GM19455 (cell line): ENCODE measurements at regions not wholly inside any gene's neighbourhood (a gene's known extent, or its start where the extent isn't known, plus 50 kb on each side); places are given as distances from the start of the nearest gene placed in this dataset.
"Not testable (repeated sequence)": the region's sequence is repeated elsewhere in the genome, so short reads cannot be mapped to it uniquely, and the experiment has no call there.

ENCODE experiments used
- ATAC-seq: cut with Tn5 transposase; IDR thresholded peaks from one replicate; pipeline ENCODE4 v1.9.1; 2021; ENCODE audit not compliant: unreplicated experiment

DNA sequence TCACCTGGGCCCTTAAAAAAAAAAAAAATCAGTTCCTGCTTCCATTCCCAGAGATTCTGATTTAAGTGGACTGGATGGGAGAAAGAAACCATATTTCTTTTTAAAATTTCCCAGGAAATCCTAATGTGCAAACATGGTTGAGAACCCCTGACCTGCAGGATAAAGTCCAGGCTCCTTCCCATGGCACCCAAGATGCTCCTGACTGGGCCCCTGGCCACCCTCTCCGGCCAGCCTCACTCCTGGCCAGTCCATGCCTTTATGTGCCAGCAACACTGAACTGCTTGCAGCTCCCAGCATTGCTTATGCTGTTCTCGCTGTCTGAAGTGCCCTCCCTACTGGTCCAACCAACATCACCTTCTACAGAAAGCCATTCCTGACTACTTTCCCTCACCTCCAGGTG, 93.9 kb downstream of the TEX35 start:
- no peak for ATAC-seq

GRCh38 chr1:178607718-178608408, 95.0 kb downstream of the TEX35 start:
- ATAC-seq: peak; percentile 40

DNA sequence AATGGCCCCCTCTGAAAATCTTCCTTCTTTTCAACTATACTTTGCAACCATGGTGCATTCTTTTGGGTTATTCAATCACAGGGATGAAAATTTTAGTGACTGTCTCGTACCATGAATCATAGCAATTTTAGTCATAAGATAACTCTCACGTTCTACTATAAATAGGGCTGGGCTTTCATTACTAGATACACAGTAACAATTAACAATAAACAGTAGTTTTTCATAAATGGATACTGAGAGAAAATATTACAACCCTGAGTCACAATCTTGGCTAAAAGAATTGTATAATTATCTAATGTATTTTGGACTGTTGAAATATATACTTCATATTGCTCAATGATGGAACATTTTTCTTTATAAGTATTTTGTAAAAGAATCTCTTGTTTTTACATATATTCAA, 96.1 kb downstream of the TEX35 start:
- no peak for ATAC-seq

DNA sequence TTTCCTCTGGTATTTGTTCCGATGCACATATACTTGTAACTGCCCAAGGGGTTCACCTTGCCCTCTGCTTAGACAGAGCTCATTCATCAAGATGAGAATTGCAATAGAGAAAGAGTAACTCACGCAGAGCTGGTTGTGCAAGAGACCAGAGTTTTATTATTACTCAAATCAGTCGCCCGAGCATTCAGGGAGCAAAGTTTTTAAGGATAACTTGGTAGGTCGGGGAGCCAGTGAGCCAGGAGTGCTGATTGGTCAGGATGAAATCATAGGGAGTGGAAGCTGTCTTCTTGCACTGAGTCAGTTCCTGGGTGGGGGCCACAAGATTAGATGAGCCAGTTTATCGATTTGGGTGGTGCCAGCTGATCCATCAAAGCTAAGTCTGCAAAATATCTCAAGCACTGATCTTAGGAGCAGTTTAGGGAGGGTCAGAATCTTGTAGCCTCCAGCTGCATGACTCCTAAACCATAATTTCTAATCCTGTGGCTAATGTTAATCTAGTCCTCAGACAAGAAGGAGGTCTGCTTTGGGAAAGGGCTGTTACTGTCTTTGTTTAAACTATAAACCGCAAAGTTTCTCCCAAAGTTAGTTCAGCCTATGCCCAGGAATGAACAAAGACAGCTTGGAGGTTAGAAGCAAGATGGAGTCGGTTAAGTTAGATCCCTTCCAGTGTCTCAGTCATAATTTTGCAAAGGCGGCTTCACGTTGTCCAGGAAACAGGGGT, 97.9 kb downstream of the TEX35 start:
- ATAC-seq: not testable (repeated sequence)

- no peak for ATAC-seq
These were observed 99.4 kb downstream of the TEX35 start for GRCh38 chr1:178612261-178612660.

DNA sequence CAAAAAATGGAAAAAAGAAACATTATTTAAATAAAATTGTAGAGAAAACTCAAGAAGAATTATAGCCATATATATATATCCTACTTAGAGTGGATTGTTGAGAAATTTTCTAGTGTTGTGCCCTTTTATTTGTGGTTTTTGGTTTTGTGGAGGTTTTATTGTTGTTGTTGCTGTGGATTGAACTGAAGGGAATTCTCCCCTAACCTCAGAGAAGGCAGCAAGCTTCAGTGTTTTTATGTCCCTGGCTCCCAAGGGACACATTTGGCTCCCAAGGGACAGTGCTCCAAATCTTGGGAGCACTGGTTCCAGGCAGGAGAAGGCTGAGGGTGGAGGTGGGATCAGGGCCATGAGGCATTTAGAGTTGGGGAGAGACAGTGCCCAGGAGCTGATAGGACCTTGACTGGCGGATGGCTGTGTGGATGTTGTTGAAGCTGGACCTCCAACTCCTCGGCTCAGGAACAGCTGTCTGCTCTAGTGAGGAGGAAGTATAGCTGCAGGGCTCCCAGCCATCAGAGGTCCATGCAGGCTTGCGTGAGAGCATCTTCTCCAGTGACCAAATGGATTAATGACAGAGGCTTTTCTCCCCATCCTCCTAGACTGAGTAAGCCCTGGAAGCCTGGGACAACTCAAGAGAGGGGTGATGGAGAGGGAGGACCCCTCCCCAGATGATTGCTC, 100.5 kb downstream of the TEX35 start:
- no peak for ATAC-seq

GRCh38 chr1:178614286-178614685, 101.4 kb downstream of the TEX35 start:
- no peak for ATAC-seq

DNA sequence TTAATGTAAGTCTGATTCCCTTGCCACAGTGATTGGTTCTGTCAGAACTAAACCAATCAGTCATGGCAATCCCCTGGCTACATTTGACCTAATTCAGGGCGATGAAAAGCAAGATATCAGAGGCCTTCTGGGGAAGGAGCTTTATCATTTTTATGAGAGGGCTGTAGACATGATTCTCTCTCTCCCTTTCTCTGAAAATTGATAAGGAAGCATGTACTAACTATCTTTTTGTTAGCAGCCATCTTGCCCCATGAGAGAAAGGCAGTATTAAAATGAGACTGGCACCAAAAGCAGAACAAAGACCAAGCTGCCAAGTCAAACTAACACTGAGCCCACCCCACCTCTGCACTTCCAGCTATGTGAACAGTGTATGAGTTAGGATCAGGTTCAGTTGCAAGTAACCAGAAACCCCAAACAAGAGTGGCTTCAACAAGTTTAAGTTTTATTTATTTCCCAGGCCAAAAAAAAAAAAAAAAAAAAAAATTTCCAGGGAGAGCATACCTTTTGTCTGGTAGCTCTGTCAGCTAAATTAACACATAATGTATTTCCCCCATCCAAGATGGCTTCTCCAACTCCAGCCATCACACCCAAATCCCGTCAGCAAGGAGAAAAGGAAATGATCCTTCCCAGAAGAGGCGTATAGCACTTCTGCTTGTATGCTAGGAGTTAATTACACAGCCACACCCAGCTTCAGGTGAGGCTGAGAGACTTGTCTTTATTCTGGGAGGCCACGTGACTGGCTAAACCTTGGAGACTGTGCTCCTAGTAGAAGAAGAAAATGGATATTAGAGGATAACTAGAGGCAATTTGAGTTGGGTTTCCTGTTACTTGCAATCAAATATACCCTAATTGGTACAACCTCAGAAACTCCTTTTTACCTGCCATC, 105.8 kb upstream of the RALGPS2 start:
- ATAC-seq: no peak

- ATAC-seq: no peak
These were observed 104.2 kb upstream of the RALGPS2 start for GRCh38 chr1:178620584-178621475.

- ATAC-seq: no peak
These were observed 103.2 kb upstream of the RALGPS2 start for GRCh38 chr1:178621822-178622221.

DNA sequence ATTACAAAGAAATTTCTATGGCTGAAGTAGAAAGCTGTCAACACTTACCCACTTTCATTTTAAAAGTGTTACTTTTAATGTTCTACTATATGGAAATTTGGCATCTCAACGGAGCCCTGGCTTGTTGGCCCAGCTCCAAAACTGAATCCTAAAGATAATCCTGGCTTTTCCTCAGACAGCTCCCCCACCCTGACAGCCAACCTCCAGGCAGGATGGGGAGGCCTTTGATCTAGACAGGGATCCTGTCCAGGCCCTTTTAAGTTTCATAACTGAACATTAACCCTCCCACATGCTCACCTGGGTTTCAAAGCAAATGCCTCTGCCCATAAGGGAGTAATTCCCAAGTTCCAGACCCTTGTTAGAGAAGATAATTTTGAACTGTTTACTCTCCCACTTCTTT, 99.3 kb upstream of the RALGPS2 start:
- no peak for ATAC-seq

DNA sequence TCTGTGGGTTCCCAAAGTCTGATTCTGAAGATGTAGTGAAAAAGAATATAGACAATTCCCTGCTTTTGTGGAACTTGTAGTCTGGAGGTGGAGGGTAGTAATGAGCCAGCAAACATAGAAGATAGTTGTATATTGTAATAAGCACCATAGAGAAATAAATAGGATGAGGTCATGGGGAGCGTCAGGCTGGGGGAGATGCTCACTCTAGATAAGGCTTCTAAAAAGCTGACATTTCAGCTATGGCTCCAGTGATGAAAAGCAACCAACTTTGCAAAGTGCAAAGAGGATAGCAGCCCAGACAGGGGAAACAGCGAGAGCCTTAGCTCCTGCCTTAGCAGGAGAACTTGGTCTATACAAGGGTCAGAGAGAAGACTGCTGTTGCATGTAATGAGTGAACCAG, 98.0 kb upstream of the RALGPS2 start:
- no peak for ATAC-seq

DNA sequence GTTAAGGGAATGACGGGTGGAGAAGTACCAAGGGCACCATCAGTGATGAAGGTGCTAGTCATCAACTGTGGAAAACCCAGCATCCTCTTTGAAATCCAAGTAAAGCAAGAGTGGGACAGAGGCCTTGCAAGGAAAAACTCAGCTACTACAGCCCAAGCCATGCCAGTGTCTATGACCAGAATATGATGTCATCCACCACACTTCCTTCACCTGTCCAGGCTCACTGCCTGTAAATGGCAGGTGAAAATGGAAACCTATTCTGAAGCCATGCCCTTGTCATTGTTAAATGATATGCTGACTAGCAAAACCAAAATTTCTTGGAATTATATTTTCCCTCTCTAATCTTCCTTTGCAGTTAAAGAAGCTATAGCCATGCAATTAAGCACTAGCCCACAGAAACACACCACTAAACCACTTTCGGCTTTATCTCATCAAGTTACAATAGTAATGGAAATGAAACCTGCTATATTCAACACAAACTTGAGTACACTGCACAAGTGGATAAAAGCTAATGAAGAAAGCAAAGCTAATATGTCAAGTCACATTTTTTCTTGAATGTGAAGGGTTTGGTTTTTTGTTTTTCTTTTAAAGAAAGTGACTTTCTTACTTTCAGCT, 96.3 kb upstream of the RALGPS2 start:
- no peak for ATAC-seq

- ATAC-seq: no peak
These were observed 95.5 kb upstream of the RALGPS2 start for GRCh38 chr1:178629252-178630154.

- no peak for ATAC-seq
These were observed 94.6 kb upstream of the RALGPS2 start for GRCh38 chr1:178630417-178630816.

GRCh38 chr1:178632653-178633052, 92.4 kb upstream of the RALGPS2 start:
- ATAC-seq: no peak

DNA sequence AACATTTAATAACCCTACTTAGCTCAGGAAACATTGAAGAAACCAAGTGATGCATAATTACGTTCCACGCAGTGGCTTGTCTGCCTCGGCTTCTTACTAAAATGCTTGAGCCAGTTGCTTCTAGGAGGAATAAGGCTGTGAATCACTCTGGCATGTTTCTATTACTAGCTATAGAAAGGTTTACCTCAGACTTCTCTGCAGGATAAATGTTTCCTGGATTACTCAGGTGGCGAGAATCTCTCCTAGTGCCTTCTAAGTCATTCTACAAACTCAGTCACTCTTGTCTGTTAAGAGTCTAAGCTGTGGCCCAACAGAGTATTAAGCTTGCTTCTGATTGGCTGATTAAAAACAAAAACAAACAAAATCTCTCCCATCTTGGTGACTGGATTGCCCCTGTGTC, 92.0 kb upstream of the RALGPS2 start:
- no peak for ATAC-seq

DNA sequence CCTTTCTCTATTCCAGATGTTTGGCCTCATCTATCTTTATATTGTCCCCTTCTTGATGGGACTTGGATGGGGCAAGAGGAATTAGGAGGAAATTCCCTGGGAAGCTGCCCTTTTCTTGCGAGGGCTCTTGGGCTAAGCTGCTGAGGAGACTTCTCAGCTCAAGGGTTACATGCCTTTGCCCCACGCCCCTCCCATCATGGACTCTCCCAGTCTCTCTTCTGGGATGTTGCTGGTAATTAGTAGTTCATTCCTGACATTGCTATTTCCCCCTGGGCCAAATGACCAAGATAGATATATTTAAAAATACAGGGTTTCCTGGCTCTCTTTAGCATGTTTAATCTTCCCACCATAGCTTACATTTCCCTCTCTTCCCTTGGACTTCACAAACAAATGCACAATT, 90.6 kb upstream of the RALGPS2 start:
- ATAC-seq: no peak

DNA sequence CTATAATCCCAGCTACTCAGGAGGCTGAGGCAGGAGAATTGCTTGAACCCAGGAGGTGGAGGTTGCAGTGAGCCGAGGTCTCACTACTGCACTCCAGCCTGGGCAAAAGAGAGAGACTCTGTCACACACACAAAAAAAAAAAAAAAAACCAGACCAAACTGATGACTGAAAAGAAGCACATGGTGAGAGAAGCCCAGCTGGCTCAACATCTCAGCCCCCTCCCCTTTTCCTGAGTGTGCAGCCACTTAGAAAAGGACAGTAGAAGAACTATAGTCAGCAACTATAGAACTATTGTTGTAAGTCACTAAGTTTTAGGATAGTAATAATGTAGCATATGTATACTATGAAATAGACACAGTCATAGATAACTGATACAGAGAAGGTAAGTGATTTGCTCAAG, 87.2 kb upstream of the RALGPS2 start:
- no peak for ATAC-seq
